Islet precursor cell (in vitro differentiated cells): ENCODE measurements at regions not wholly inside any gene's neighbourhood (a gene's known extent, or its start where the extent isn't known, plus 50 kb on each side); places are given as distances from the start of the nearest gene placed in this dataset.

Source experiments
- DNase-seq: peaks from one replicate; pipeline ENCODE4 v3.0.0-alpha.2; 2018

- no peak for DNase-seq
Observed at GRCh38 chr2:7774481-7774880, 857.3 kb downstream of the RNF144A start.

DNA sequence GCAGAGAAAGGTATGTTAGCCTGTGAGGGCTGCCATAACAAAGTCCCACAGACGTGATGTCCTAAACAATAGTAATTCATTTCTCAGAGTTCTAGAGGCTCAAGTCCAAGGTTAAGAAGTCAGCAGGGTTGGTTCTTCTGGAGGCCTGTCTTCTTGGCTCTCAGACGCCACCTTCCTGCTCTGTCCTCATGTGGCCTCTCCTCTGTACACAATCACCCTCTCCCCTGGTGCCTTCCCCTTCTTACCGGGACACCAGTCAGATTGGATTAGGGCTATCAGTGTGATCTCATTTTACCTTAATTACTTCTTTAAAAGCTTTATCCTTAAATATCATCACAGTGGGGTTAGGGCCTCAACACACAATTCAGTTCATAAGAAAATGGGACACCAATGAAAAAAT lies 860.5 kb downstream of the RNF144A start:
- no peak for DNase-seq

- no peak for DNase-seq
Observed at GRCh38 chr2:7780321-7780720, 863.1 kb downstream of the RNF144A start.

DNA sequence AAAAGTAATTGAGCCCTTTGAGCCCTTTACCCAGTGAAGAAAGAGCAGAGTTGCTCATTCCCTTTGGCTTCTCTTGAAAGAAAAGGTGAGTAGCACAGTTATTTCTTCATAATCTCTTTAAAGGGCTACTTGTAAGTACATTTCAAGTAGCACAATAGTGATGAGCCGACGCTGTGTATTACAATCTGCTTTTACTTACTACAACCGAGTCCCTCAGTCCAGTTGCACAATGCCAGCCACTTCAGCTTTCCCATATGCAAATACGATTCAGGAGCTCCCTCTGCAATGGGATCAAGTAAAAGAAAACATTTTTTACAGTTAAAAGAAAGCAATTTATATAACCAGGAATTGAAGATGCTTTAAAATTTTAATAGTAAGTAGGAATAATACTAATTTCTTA lies 868.5 kb downstream of the RNF144A start:
- DNase-seq = no peak

DNA sequence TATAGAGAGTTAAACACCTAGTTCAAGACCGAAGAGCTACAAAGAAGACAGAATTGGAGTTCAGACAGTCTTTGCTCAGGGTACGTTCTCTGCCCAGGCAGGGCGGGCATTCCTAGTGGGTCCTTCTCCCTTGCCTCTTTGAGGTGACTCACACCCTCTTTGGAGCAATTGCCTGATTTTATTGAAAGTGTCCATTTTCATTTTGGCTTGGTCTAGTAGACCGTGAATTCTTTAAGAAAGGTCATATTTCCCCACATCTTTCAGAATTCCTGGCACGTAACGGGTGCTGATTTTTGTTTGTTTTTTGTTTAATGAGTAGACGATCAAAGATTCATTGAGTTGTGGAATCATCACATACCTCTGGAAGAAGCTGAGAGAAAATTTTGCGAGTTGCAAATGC lies 871.5 kb downstream of the RNF144A start:
- DNase-seq = no peak

GRCh38 chr2:7792031-7792651 lies 874.9 kb downstream of the RNF144A start:
- no peak for DNase-seq

- no peak for DNase-seq
Observed at GRCh38 chr2:7795778-7796563, 878.8 kb downstream of the RNF144A start.

- DNase-seq = no peak
Observed at GRCh38 chr2:7800031-7800430, 881.8 kb upstream of the ID2 start.

DNA sequence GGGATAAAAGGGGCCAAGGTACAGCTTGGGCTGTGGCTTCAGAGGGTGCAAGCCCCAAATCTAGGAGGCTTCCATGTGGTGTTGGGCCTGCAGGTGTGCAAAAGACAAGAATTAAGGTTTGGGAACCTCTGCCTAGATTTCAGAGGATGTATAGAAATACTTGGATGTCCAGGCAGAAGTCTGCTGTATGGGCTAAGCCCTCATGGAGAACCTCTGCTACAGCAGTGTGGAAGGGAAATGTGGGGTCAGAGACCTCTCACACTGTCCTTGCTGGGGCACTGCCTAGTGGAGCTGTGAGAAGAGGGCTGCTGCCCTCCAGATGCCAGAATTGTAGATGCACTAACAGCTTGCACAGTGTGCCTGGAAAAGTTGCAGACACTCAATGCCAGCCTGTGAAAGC lies 880.6 kb upstream of the ID2 start:
- no peak for DNase-seq

DNA sequence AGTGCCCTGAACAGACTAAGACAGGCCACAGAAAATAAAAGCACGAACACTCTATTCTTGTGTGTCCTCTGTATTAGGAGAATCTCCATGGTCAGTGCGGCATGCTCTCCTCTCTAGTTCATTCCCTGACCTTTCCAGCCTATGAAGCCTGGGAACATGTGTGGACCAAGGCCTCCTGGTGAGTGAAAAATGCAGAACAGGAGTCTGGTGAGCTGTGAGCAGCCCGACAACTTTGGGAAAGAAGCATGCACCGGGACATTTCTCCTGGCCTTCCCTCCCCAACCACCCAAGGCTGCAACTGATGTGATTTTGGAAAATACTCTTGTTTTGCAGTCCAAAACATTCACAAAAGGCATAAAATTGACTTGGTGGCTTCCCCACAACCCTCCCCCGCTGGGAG lies 878.3 kb upstream of the ID2 start:
- DNase-seq = no peak

DNA sequence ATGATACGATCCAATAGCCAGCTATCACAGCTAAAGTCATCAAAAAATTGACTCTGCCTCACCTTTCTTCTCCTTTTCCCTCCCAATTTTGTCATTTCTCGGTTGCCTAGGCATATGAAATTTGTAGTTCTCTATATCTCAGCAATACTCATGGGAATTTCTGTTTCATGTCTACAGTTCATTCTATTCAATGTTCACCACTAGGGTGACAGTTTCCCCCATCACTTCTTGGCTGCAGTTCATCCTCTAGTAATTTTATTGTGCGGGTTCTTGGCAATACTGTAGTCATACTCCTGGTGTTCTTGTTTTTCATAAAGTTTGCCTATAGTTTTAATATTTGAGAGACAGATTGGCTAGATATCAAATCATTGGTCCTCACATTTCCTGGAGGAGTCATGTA lies 872.2 kb upstream of the ID2 start:
- DNase-seq = no peak

GRCh38 chr2:7811073-7811472 lies 870.8 kb upstream of the ID2 start:
- DNase-seq = no peak

DNA sequence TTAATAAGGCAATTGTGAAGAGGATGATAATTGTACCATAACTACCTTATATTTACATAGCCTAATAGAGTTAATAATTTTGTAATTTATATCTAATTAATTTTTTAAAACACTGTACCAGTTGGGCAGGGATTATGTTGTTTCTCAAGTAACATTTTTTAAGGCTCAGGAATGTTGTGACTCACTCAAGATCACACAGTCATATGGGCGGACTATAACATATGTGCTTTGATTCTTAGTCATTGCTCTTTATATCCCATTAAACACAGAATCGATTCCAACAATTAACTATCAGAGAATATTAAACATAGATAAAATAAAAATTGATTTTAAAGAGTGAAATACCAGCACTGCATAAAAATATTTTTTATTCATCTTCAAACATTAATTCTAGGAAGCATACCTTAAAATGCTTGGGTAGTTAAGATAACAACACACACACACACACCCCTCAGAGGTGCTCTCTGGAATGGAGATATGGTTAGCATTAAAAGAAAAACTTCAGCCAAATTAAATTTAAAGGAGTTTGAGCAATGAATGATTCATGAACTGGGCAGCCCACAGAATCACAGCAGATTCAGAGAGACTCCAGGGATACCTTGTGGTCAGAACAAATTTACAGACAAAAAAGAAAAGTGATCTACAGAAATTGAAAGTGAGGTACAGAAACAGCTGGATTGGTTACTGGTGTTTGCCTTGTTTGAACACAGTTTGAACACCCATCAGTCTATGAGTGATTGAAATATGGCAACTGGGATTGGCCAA lies 869.4 kb upstream of the ID2 start:
- DNase-seq = no peak

DNA sequence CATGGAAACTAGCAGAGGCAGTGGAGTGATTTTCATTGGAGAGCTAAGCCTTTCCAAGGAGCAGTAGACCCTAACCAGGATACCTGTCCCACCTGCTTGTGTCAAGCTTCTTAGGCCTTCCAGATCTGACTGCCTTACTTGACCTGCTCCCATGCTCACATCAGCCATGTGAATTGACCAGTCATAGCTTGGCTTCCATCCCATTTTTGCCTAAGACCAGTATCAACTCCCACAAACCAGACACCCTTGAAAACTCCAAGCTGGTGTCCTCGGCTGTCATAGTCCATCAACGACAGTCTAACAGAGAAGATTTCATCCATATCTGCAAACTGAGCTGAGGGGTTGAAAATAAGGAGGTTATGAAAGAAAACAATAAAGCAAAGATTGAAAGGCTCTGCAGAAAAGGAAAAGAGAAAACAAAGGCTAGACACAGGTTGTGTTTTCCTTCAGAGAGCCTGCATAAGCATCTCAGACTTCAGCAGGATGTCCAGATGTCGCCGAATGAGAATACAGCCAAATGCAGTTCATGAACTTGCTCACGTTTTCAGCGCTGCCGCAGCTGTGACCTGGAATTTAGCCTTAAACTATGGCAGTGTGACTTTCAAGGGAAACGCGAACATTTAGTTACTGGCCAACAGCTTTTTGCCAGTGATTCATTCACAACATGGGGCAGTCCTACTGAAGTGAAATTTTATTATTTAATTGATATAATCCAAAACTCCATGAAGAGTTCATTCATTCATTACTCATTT lies 868.1 kb upstream of the ID2 start:
- DNase-seq = no peak

- no peak for DNase-seq
Observed at GRCh38 chr2:7815726-7816125, 866.1 kb upstream of the ID2 start.

DNA sequence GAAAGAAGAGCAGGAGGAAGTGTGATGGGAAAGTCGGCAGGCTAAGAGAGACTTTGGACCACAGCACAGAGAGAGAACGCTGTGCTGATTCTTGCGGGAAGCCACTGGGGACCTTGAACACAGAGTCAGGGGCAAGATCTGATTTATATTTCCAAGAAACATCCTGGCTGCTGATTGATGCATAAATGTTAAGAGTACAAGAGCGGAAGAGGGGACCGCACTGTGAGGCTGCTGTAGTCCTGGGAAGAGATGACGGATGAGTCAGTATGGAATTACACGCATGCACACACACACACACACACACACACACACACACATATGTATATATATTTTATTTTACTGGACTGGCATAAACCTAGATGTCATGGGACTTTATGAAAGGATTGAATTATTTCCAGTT lies 865.6 kb upstream of the ID2 start:
- no peak for DNase-seq

DNA sequence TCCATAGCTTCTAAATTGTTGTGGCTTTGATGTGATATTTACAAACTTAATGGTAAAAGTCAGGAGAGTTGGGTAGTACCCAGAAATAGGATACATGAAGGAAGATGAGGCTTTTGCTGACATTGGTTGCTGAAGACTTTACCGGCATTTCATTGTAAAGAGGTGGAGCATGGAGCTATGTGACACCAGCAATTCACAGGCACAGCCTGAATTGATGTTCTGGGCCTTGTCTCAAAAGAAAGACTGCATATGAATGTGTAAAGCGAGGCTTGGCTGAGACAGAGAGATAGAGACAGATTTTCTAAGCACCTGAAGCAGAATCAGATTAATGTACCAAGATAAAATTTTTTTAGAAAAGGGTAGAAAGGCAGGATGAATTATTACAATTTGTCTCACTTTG lies 864.9 kb upstream of the ID2 start:
- no peak for DNase-seq

DNA sequence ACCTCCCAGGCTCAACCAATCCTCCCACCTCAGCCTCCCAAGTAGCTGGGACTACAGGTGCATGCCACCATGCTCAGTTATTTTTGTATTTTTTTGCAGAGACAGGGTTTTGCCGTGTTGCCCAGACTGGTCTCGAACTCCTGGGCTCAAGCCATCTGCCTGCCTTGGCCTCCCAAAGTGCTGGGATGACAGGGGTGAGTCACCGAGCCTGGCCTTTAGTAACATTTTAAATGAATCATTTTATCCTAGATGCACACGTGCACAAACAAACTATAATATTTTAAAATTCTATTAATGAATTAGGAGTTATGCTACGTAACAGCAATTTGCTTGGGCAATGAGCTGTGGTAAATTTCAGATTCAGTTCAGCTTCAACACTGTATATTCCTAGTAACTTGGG lies 862.5 kb upstream of the ID2 start:
- DNase-seq = no peak

DNA sequence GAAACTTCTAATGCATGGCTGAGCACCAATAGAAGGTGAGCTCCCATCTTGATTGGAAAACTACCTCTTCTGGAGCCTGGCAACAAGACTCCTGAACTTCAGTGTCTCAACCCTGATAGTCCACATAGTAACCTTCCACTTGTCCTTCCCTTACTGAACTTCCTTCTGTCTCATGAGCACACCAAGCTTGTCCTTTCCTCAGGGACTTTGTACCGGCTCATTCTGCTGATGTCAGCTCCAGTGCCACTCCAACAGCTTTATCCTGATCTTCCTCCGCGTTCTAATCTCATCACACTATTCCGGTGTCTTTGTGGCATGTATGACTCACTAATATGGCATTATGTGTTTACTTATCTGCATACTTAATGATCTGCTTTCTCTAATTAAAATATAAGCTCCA lies 862.0 kb upstream of the ID2 start:
- DNase-seq = no peak

- DNase-seq = no peak
Observed at GRCh38 chr2:7824211-7824610, 857.6 kb upstream of the ID2 start.

GRCh38 chr2:7825591-7826312 lies 856.1 kb upstream of the ID2 start:
- DNase-seq = peak; percentile 69

DNA sequence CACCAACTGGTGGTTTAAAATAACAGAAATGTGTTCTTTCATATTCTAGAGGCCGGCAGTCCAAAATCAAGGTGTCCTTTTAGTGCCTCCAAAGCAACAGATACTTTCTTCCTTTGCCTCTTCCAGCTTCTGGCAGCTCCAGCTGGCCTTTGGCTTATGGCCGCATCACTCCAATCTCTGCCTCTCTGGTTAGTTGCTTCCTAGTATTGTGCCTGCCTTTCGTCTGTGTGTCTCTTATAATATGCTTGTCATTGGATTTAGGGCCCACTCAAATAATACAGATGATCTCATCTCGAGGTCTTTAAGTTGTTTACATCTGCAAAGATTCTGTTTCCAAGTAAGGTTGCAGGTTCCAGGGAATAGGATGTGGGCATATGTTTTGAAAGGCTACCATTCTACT lies 855.2 kb upstream of the ID2 start:
- no peak for DNase-seq

DNA sequence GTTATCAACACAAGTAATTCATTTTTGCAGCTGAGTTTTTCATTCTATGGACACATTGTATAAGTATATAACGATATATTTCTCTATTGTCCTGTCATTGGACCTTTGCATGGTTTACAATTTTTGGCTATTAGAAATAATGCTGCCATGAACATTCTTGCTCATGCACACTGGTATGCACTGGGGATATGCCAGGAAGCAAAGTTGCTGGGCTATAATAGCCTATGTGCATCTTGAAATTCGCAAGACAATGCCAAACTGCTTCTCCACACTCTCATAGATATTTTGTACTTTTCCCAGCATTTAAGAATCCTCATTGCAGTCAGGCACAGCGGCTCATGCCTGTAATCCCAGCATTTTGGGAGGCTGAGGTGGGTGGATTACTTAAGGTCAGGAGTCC lies 852.6 kb upstream of the ID2 start:
- DNase-seq = no peak
